GM10266 (cell line): ENCODE measurements at regions not wholly inside any gene's neighbourhood (a gene's known extent, or its start where the extent isn't known, plus 50 kb on each side); places are given as distances from the start of the nearest gene placed in this dataset.

Experiments used
- DNase-seq: peaks from one replicate; pipeline ENCODE4 v3.0.0; 2012; ENCODE audit errors: extremely low spot score
- TF ChIP-seq, protein P1 (sequence below): IDR thresholded peaks from 2 replicates; pipeline ENCODE4 v1.5.1; 2012; ENCODE audit warnings: mild to moderate bottlenecking, low read depth; ENCODE audit not compliant: control insufficient read depth, insufficient read depth; ENCODE audit errors: missing control alignments

DNA sequence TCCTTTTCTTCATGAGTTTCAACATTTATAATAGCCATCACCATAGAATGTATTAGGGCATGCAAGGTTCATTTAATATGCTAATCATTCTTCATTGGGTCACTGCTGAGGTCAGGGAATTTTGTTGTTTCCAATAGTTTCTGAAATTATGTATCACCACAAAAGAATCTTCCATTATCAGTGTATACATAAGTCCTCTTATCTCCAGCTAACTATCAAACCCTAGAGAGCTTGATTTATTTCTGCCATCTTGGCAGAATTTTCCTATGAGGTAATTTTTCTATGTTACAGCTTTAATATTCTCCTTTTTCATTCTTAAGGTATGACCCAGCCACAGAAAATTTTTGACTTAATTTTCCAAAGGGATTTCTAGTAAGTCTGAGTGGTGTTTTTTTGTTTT, 415.0 kb upstream of the SLITRK1 start:
- no peak for DNase-seq
- TF ChIP-seq, protein P1, sequence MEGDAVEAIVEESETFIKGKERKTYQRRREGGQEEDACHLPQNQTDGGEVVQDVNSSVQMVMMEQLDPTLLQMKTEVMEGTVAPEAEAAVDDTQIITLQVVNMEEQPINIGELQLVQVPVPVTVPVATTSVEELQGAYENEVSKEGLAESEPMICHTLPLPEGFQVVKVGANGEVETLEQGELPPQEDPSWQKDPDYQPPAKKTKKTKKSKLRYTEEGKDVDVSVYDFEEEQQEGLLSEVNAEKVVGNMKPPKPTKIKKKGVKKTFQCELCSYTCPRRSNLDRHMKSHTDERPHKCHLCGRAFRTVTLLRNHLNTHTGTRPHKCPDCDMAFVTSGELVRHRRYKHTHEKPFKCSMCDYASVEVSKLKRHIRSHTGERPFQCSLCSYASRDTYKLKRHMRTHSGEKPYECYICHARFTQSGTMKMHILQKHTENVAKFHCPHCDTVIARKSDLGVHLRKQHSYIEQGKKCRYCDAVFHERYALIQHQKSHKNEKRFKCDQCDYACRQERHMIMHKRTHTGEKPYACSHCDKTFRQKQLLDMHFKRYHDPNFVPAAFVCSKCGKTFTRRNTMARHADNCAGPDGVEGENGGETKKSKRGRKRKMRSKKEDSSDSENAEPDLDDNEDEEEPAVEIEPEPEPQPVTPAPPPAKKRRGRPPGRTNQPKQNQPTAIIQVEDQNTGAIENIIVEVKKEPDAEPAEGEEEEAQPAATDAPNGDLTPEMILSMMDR, result no peak

DNA sequence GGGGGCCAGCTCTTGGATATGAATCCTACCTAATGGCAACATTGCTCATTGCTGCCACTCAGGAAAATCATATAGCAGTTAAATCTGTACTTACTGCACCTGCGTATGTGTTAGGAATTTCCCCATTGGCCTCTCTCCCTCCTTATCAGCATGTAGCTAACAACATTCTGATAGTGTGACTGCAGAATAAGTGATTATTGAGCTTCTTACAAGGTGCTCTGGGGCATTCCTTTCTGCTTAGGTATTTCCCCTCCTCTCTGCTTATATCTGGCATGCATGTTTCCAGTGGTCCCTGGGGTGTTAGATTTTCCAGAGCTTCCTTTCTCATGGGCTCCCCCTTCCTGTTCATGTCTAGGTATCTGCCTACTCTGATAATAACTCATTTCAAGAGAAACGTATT, 414.1 kb upstream of the SLITRK1 start:
- no peak for DNase-seq
- TF ChIP-seq, protein P1, result no peak

DNA sequence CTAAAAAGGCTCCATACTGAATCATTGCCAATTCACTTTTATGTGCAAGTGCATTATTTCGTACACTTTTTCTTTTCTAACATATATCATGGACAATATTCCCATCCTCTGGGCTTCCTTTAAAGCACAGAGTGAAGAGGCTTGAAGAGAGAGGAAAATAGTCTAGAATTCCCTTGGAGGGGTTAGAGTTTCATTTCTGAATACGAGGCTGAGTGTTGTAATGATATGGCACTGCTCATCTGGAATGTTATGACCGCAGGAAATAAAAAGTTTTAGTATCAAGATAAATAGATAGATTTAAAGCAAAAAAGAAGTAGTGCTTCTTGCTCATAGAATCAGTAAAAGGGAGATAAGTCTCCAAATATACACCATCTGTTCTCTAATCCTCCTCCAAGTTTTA, 412.3 kb upstream of the SLITRK1 start:
- TF ChIP-seq, protein P1, result no peak
- no peak for DNase-seq

DNA sequence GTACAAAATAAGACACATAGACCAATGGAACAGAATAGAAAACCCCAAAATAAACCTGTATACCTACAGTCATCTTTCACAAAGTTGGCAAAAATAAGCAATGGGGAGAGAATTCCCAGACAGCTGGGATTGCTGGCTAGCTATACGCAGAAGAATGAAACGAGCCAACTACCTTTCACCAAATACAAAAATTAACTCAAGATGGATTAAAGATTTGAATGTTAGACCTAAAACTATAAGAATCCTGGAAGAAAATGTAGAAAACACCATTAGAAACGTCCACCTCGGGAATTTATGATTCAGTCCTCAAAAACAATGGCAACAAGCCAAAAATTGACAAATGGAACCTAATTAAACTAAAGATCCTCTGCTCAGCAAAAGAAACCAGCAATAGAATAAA, 408.1 kb upstream of the SLITRK1 start:
- no peak for DNase-seq
- TF ChIP-seq, protein P1, result no peak

DNA sequence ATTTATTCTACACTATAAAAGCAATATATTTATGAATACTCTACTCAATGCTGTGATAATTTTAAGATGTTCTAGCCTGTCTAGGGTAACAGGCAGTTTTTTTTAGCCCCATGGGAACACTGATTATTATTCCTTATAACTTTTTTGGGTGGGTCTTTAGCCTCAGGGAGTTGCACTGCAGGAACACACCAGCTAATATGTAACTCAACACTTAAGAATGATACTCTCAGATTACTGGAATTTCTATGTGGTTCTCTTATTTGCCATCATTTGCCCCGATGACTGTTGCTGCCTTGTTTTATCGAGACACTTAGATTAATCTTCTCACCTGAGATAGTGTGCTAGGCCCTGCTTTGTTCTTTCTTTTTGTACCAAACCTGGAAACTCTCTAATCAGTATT, 396.9 kb upstream of the SLITRK1 start:
- DNase-seq, result no peak
- TF ChIP-seq, protein P1, result no peak

DNA sequence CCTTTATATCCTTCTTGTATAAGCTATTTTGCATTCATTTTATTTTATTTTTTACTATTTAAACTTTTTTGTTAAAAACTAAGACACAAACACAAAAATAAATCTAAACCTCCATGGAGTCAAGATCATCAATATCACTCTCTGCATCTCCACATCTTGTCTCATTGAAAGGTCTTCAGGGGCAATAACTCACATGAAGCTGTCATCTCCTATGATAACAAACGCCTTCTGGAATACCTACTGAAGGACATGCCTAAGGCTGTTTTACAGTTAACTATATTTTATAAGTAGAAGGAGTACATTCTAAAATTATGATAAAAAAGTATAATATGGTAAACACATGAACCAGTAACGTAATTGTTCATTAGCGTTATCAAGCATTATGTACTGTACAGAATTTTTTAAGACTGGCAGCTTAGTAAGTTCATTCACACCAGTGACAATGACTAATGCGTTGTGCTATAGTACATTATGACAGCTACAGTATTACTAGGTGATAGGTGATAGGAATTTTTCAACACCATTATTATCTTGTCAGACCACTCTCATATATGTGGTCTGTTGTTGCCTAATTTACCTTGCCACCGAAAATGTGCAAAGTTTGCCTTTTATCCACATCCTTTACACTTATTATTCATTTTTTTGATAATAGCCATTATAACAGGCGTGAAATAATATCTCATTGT, 390.7 kb upstream of the SLITRK1 start:
- no peak for DNase-seq
- TF ChIP-seq, protein P1, result no peak

DNA sequence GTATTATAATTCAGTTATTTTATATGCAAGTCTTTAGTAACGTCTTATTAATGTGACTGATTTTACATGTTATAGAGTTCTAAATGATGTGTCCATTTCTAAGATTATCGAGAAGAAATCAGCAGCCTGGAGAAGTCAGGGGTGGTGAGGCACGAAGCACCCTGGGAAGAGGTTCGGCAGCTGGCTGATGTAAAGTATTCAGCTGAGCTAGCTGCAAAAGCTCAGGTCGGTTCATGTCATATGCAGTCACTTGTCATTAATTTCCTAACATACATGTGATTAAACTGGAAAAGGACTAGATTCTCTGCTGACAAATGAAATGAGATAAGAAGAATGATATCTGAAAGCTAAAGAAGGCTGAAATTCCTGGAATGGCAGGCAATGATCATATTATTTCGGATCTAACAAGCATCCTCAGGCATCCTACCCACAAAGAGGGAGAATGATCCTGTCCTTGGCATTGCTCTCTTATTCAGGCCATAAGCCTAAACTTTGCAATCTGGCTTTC, 383.0 kb upstream of the SLITRK1 start:
- TF ChIP-seq, protein P1, result no peak
- DNase-seq, result no peak
